ENCODE measurements at regions not wholly inside any gene's neighbourhood (a gene's known extent, or its start where the extent isn't known, plus 50 kb on each side); places are given as distances from the start of the nearest gene placed in this dataset.

DNA sequence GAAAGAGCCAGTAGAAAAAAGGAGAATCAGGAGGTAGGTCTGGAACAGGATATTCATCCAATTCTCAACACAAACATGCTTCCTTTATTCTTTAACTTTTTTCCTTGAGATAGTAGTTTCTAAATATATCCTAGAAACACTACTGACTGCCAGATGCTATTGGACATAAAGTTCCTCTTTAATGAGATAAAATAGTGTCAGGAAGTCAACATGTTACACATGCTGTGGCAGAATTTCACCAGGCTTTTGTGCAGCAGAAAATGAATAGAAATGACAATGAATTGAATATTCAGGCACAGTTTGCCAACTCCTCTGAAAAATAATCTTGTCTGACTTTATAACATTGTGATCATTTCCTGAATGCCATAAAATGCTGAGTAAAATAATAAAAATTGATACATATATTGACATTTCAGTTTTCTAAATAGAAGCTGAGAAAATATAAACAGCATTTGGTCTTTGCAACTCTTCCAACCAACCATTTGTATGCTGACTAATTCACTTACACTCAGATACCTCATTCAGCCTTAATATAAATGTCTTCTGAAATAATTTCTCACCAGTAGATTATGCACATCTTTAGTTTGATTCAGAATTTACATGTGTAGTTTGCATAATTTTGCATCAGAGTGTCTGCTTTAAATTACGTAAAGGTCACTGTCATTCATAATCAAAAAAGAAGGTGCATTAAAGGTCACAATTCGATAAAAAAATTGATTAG lies 486.1 kb upstream of the ADGRL2 start:
- no peak for ATAC-seq (ENCODE audit: insufficient number of reproducible peaks, low FRiP score, low read depth)
- Histone ChIP-seq H3K27me3 (replicated peaks; ENCODE audit: insufficient read depth) (no peaks in the 10 kb centered on the region), H3K27ac (no peak overlapping the region), H3K36me3 (no peaks in the 10 kb centered on the region), H3K4me1 (ENCODE audit: control insufficient read depth in 1 of 2, low read depth in 2 of 2) (peaks cover 0 to 5% of the 10 kb centered on the region in 2 donors), H3K4me3 (no peak overlapping the region), H3K9me3 (no peaks in the 10 kb centered on the region)
- TF ChIP-seq, protein P1, sequence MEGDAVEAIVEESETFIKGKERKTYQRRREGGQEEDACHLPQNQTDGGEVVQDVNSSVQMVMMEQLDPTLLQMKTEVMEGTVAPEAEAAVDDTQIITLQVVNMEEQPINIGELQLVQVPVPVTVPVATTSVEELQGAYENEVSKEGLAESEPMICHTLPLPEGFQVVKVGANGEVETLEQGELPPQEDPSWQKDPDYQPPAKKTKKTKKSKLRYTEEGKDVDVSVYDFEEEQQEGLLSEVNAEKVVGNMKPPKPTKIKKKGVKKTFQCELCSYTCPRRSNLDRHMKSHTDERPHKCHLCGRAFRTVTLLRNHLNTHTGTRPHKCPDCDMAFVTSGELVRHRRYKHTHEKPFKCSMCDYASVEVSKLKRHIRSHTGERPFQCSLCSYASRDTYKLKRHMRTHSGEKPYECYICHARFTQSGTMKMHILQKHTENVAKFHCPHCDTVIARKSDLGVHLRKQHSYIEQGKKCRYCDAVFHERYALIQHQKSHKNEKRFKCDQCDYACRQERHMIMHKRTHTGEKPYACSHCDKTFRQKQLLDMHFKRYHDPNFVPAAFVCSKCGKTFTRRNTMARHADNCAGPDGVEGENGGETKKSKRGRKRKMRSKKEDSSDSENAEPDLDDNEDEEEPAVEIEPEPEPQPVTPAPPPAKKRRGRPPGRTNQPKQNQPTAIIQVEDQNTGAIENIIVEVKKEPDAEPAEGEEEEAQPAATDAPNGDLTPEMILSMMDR (IDR thresholded peaks at IDR 0.05): no peak
- no peak for DNase-seq (ENCODE audit: low spot score)

DNA sequence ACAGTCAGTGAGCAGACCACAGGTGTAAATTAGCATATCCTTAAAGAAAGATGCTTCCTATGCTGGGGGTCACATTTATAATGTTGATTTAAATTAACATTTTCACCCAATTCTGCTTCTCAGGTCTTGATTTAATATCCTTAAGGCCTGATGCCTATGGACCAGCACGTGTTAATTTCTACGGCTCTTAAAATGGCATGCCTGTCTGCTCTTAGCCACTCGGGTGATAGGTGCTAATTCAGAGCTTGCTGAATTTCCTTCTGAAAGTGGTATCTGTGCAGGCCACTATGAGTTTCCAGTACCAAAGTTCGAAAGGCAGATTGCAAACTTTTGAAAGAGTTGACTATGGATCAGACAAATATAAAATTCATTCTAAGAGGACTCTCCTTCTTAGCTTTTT lies 487.4 kb upstream of the ADGRL2 start:
- H3K9me3 ChIP-seq: no peaks in the 10 kb centered on the region
- TF ChIP-seq, protein P1 (IDR thresholded peaks at IDR 0.05): no peak
- ATAC-seq (ENCODE audit: insufficient number of reproducible peaks, low FRiP score, low read depth) (no peak), DNase-seq (ENCODE audit: low spot score) (no peak)
- no peak overlapping the region for H3K4me3 ChIP-seq
- no peaks in the 10 kb centered on the region for H3K27me3 ChIP-seq (replicated peaks; ENCODE audit: insufficient read depth)
- no peak overlapping the region for H3K27ac ChIP-seq
- peaks cover 0 to 5% of the 10 kb centered on the region in 2 donors for H3K4me1 ChIP-seq (ENCODE audit: control insufficient read depth in 1 of 2, low read depth in 2 of 2)
- H3K36me3 ChIP-seq: no peaks in the 10 kb centered on the region

DNA sequence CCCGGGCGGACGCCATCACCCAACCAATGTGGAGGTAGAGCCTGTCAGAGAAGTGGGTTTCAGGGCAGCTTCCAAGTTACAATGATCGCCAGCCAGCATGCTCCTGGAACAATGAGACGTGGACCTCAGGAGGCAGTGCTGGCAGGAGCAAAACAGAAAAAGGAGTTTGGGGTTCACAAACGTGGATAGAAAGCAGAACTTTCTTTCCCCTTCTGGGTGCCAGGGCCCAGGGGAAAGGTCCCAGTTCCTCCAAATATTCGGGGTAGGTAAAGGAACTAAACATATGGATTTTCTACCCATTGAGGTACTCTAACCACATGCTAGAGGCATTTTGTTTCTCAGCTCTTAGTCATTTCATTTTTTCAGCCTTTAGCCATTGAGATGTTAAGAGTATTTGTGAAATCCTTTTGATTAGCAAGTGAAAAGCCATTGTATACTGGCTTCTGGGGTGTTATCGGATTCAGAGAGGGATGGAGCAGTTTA lies 488.4 kb upstream of the ADGRL2 start:
- no peak overlapping the region for H3K4me3 ChIP-seq
- no peaks in the 10 kb centered on the region for H3K9me3 ChIP-seq
- no peak overlapping the region for H3K27ac ChIP-seq
- peaks cover 0 to 5% of the 10 kb centered on the region in 2 donors for H3K4me1 ChIP-seq (ENCODE audit: control insufficient read depth in 1 of 2, low read depth in 2 of 2)
- DNase-seq (ENCODE audit: low spot score) (no peak), ATAC-seq (ENCODE audit: insufficient number of reproducible peaks, low FRiP score, low read depth) (no peak)
- TF ChIP-seq, protein P1 (IDR thresholded peaks at IDR 0.05): no peak
- H3K27me3 ChIP-seq (replicated peaks; ENCODE audit: insufficient read depth): no peaks in the 10 kb centered on the region
- no peaks in the 10 kb centered on the region for H3K36me3 ChIP-seq

DNA sequence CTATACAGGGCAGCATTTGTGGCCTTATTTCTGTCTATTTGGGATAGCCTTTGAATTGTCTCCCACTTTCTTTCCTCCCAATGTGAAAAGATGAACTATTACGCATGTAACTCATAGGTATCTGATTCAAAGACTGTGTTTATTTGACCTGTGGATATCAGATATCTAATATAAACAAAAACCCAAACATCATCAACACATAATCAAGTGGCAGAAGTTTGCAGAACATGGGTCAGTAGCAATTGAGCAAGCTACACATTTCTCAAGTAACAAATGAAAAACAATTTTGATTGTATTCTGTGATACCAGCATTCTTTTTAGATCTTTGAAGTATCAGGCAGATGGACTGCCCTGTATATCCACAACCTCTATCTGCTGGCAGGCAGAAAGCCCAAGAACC lies 490.5 kb upstream of the ADGRL2 start:
- DNase-seq (ENCODE audit: low spot score): no peak
- Histone ChIP-seq H3K4me3 (no peak overlapping the region), H3K27me3 (replicated peaks; ENCODE audit: insufficient read depth) (no peaks in the 10 kb centered on the region), H3K36me3 (no peaks in the 10 kb centered on the region), H3K27ac (no peak overlapping the region), H3K4me1 (ENCODE audit: control insufficient read depth in 1 of 2, low read depth in 2 of 2) (peaks cover 0 to 5% of the 10 kb centered on the region in 2 donors), H3K9me3 (no peaks in the 10 kb centered on the region)
- TF ChIP-seq, protein P1 (IDR thresholded peaks at IDR 0.05): no peak
- ATAC-seq (ENCODE audit: insufficient number of reproducible peaks, low FRiP score, low read depth): no peak

DNA sequence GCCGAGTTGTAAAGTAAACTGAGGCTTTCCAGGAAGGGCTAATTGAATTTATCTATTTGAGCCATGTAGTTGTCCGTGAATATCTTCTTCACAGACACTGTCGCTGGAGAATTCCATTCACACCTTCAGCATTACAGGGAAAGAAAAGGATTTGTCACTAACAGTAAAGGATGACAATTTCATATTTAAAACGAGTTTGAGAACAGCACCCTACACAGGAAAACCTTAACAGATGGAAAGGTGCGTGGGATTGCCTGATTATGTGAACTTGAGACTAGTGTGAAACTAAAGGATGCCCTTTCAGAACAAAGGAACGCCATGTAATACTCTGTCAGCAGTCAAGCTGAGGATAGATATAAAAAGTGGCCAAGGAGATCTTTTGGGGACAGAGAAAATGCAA lies 492.5 kb upstream of the ADGRL2 start:
- H3K4me3 ChIP-seq: no peak overlapping the region
- H3K9me3 ChIP-seq: no peaks in the 10 kb centered on the region
- ATAC-seq (ENCODE audit: insufficient number of reproducible peaks, low FRiP score, low read depth) (no peak), DNase-seq (ENCODE audit: low spot score) (no peak)
- TF ChIP-seq, protein P1 (IDR thresholded peaks at IDR 0.05): no peak
- no peaks in the 10 kb centered on the region for H3K27me3 ChIP-seq (replicated peaks; ENCODE audit: insufficient read depth)
- no peaks in the 10 kb centered on the region for H3K4me1 ChIP-seq (ENCODE audit: control insufficient read depth in 1 of 2, low read depth in 2 of 2)
- no peaks in the 10 kb centered on the region for H3K36me3 ChIP-seq
- no peak overlapping the region for H3K27ac ChIP-seq
